Psoas muscle (tissue), 7 donors: ENCODE measurements at regions not wholly inside any gene's neighbourhood (a gene's known extent, or its start where the extent isn't known, plus 50 kb on each side); places are given as distances from the start of the nearest gene placed in this dataset.

Experiments used
- ATAC-seq, 4 donors: fragments of 200-7000 bp; cut with Tn5 transposase; one replicate each; pipeline ENCODE4 v1.9.1; 2020; ENCODE audit warnings: moderate library complexity in 3 of 4, mild to moderate bottlenecking in 2 of 4
- DNase-seq, 2 donors: peaks; one replicate each; pipeline ENCODE4 v3.0.0-alpha.2; 2020
- H3K27ac ChIP-seq: fragments of 200-600 bp; one replicate; pipeline ENCODE4 v1.8.0; 2022
- H3K27me3 ChIP-seq, 3 donors: fragments of 200-600 bp in 1 of 3; one replicate each; pipeline versions ENCODE4 v1.6.1 to v1.8.0; 2013 to 2022; ENCODE audit warnings: low read length in 2 of 3, mild to moderate bottlenecking in 2 of 3, moderate library complexity in 1 of 3; ENCODE audit not compliant: insufficient read depth in 3 of 3
- H3K36me3 ChIP-seq, 2 donors: fragments of 200-600 bp in 1 of 2; one replicate each; pipeline versions ENCODE4 v1.6.1 to v1.8.0; 2013 to 2022; ENCODE audit warnings: low read depth in 1 of 2, mild to moderate bottlenecking in 1 of 2, moderate library complexity in 1 of 2; ENCODE audit not compliant: insufficient read depth in 1 of 2
- H3K4me1 ChIP-seq: fragments of 200-600 bp; one replicate; pipeline ENCODE4 v1.8.0; 2022
- H3K4me3 ChIP-seq: fragments of 200-600 bp; one replicate; pipeline ENCODE4 v1.8.0; 2022; ENCODE audit warnings: mild to moderate bottlenecking
- H3K9me3 ChIP-seq: fragments of 200-600 bp; one replicate; pipeline ENCODE4 v1.8.0; 2022
- CTCF ChIP-seq: fragments of 200-600 bp; IDR thresholded peaks from one replicate; pipeline ENCODE4 v1.8.0; 2022; ENCODE audit warnings: antibody characterized with exemption
- WGBS, 3 donors: extraction: QIAGEN DNeasy Blood & Tissue Kit; methylation state at CpG; one replicate each; pipeline versions ENCODE4 v1.1.6 to v1.1.7; 2013; 5-methylcytosine and 5-hydroxymethylcytosine counted together
- intact Hi-C, 2 donors: fragments of 100-400 bp; cut with DNase I; formaldehyde crosslinking; loops; one replicate each; pipeline versions ENCODE4 v1.11.0 to v1.14.2; 2022
- donor health status: healthy with polysubstance abuse.
- donor health status: DM: no; HTN: no; CAD: no; lungs with moderate emphysema.
- donor health status: Bipolar disorder and iron deficiency.
- donor health status: healthy.
- donor health status: DM: yes; HTN: yes; CAD: no.
- donor health status: DM: no; HTN: no; CAD: no.
- donor health status: DM: yes; HTN: yes; CAD: no.

GRCh38 chr18:77654302-77654701 is 404.7 kb downstream of the GALR1 start:
- no peak overlapping the region for H3K27ac ChIP-seq
- 76 to 82% (median 76%) methylated on average over 5 of the region's 5 CpGs for WGBS, 3 donors
- DNase-seq (no peak), ATAC-seq (no peak)
- H3K4me3 ChIP-seq = no peak overlapping the region
- H3K27me3 ChIP-seq = no peaks in the 10 kb centered on the region
- no peaks in the 10 kb centered on the region for H3K9me3 ChIP-seq
- no peak for TF ChIP-seq CTCF
- H3K36me3 ChIP-seq = no peaks in the 10 kb centered on the region
- intact Hi-C loops = loop anchor here in 1 of 2 donors (5.0 kb wide), 1 partner anchor 852 kb away; no protein-coding TSS in a partner anchor
- no peaks in the 10 kb centered on the region for H3K4me1 ChIP-seq

GRCh38 chr18:77657651-77658298 is 408.1 kb downstream of the GALR1 start:
- intact Hi-C loops = no loop called here
- no peaks in the 10 kb centered on the region for H3K4me1 ChIP-seq
- no peak for ATAC-seq
- no peaks in the 10 kb centered on the region for H3K9me3 ChIP-seq
- whole genome bisulfite sequencing, 3 donors = 83 to 89% (median 87%) methylated on average over 31 of the region's 31 CpGs
- H3K27ac ChIP-seq = no peak overlapping the region
- no peaks in the 10 kb centered on the region for H3K36me3 ChIP-seq
- no peaks in the 10 kb centered on the region for H3K27me3 ChIP-seq
- no peak for DNase-seq
- no peak for TF ChIP-seq CTCF
- no peak overlapping the region for H3K4me3 ChIP-seq

DNA sequence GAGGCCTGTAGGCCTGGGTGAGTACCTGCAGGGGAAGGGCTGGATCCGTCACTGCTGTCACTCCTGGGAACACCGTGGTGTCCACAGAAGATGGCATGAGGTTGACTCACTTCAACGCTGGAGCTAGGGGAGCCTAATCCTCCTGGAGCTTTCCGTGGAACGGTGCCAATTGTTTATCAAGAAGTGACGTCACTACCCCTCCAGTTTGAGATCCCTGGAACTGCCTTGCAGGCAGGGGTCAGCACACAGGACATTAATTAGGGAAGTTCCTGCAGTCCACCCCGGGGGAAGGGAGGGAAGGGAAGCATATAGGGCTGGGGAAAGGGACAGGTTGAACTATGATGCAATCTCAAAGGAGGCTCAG is 408.6 kb downstream of the GALR1 start:
- ATAC-seq (no peak), DNase-seq (no peak)
- TF ChIP-seq CTCF = no peak
- WGBS, 3 donors = 35 to 50% (median 37%) methylated on average over 7 of the region's 7 CpGs
- intact Hi-C loops = no loop called here
- H3K9me3 ChIP-seq = no peaks in the 10 kb centered on the region
- H3K36me3 ChIP-seq = no peaks in the 10 kb centered on the region
- H3K4me1 ChIP-seq = no peaks in the 10 kb centered on the region
- no peaks in the 10 kb centered on the region for H3K27me3 ChIP-seq
- no peak overlapping the region for H3K4me3 ChIP-seq
- H3K27ac ChIP-seq = no peak overlapping the region

DNA sequence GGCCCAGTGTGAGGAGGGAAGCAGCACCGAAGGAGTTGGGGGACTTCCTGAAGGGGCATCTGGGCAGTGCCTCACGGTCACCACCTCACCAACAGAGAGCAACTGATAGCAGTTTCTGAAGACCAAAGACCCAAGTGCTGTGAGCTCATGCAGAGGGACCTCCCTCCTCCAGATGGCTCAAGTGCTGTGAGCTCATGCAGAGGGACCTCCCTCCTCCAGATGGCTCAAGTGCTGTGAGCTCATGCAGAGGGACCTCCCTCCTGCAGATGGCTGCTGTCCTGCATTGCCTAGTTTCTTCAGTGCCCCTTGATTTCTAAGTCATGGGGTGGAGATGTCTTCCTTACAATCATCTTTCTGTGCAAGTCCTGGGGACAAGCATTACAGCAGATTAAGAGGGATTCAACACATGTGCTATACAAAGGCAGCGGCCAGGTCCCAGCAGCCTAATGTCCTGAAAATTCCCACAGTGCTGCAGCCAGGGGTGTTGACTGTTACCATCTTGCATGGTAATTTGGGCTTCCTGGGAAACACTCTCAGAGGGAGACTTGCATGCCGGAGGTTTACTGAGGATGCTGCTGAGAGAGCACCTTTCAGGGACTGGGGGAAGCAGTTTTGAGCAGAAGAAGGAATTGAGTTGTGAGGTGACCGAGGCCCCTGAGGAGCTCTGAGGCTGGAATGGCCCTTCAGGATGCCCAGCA is 409.3 kb downstream of the GALR1 start:
- Histone ChIP-seq H3K4me3 (no peak overlapping the region), H3K27me3 (no peaks in the 10 kb centered on the region), H3K27ac (no peak overlapping the region), H3K36me3 (no peaks in the 10 kb centered on the region), H3K4me1 (no peaks in the 10 kb centered on the region), H3K9me3 (no peaks in the 10 kb centered on the region)
- WGBS, 3 donors = 40 to 59% (median 44%) methylated on average over 5 of the region's 5 CpGs
- peak in 1 of 2 donors; percentile 64 for DNase-seq
- intact Hi-C loops = no loop called here
- ATAC-seq = peak in 1 of 4 donors; percentile 45
- TF ChIP-seq CTCF = no peak
